IMR-90 (cell line): ENCODE measurements at regions not wholly inside any gene's neighbourhood (a gene's known extent, or its start where the extent isn't known, plus 50 kb on each side); places are given as distances from the start of the nearest gene placed in this dataset.

Experiments
- ATAC-seq: fragments of 200-7000 bp; cut with Tn5 transposase; 2 replicates; pipeline ENCODE4 v1.9.1; 2020; ENCODE audit warnings: low read depth, mild to moderate bottlenecking, moderate library complexity
- BruUV-seq: library from RNA; stranded (reverse); fragments of 400-500 nt; replicated peaks from 2 replicates; lab custom pipeline; 2021; lab: Mats Ljungman, UMichigan
- CTCF ChIA-PET: fragments of 300-600 bp; formaldehyde crosslinking; extraction: SDS; loops from one replicate; lab custom pipeline; 2021; ENCODE audit warnings: antibody characterized with exemption; lab: Yijun Ruan, JAX
- POLR2A ChIA-PET: fragments of 300-600 bp; sonication (Branson Sonifier 250); formaldehyde crosslinking; loops from one replicate; lab custom pipeline; 2022; ENCODE audit warnings: antibody characterized with exemption; ENCODE audit not compliant: unreplicated experiment; lab: Charles Lee
- DNase-seq: peaks from one replicate; pipeline ENCODE4 v3.0.0; 2013
- H2AFZ ChIP-seq: replicated peaks from 2 replicates; pipeline ENCODE3; 2013; ENCODE audit warnings: low read length, mild to moderate bottlenecking; ENCODE audit not compliant: poor library complexity
- H2AK5ac ChIP-seq: 2 replicates; pipeline ENCODE4 v1.6.1; 2013; ENCODE audit warnings: low read depth, low read length, inconsistent platforms
- H2AK9ac ChIP-seq: replicated peaks from 2 replicates; pipeline ENCODE3; 2013; ENCODE audit warnings: mild to moderate bottlenecking, low read depth, low read length, moderate library complexity; ENCODE audit not compliant: poor library complexity
- H2BK120ac ChIP-seq: 2 replicates; pipeline ENCODE4 v1.6.1; 2013; ENCODE audit warnings: low read depth, low read length, inconsistent platforms
- H2BK15ac ChIP-seq: 3 replicates; pipeline ENCODE4 v1.6.1; 2013; ENCODE audit warnings: low read depth, low read length, inconsistent platforms
- H2BK20ac ChIP-seq: 2 replicates; pipeline ENCODE4 v1.6.1; 2013; ENCODE audit warnings: low read depth, mild to moderate bottlenecking, inconsistent platforms, low read length, moderate library complexity
- H2BK5ac ChIP-seq: 2 replicates; pipeline ENCODE4 v1.6.1; 2013; ENCODE audit warnings: mild to moderate bottlenecking, low read depth, low read length, inconsistent platforms; ENCODE audit not compliant: poor library complexity, severe bottlenecking
- H3K14ac ChIP-seq: replicated peaks from 2 replicates; pipeline ENCODE4 v1.6.1; 2013; ENCODE audit warnings: low read depth, low read length, inconsistent platforms
- H3K18ac ChIP-seq: 2 replicates; pipeline ENCODE4 v1.6.1; 2013; ENCODE audit warnings: low read depth, low read length, control low read depth
- H3K23ac ChIP-seq: 2 replicates; pipeline ENCODE4 v1.6.1; 2013; ENCODE audit warnings: low read depth, low read length, inconsistent platforms
- H3K27ac ChIP-seq: 2 replicates; pipeline ENCODE4 v1.5.1; 2013; ENCODE audit warnings: mild to moderate bottlenecking, control low read depth, low read length; ENCODE audit not compliant: insufficient read depth
- H3K27me3 ChIP-seq: 2 replicates; pipeline ENCODE4 v1.6.1; 2013; ENCODE audit warnings: low read length; ENCODE audit not compliant: control insufficient read depth, insufficient read depth
- H3K36me3 ChIP-seq: 2 replicates; pipeline ENCODE4 v1.6.1; 2013; ENCODE audit warnings: low read length, mixed read lengths; ENCODE audit not compliant: control insufficient read depth, insufficient read depth
- H3K4ac ChIP-seq: 2 replicates; pipeline ENCODE4 v1.6.1; 2013; ENCODE audit warnings: low read depth, low read length, inconsistent platforms
- H3K4me1 ChIP-seq: 2 replicates; pipeline ENCODE4 v1.6.1; 2013; ENCODE audit warnings: low read length, mixed read lengths; ENCODE audit not compliant: control insufficient read depth, insufficient read depth
- H3K4me2 ChIP-seq: 2 replicates; pipeline ENCODE4 v1.6.1; 2013; ENCODE audit warnings: low read depth, mild to moderate bottlenecking, control low read depth, low read length, moderate library complexity
- H3K4me3 ChIP-seq: 2 replicates; pipeline ENCODE4 v1.5.1; 2013; ENCODE audit warnings: low read depth, mild to moderate bottlenecking, control low read depth, low read length, moderate library complexity; ENCODE audit not compliant: insufficient read depth
- H3K56ac ChIP-seq: 2 replicates; pipeline ENCODE4 v1.6.1; 2013; ENCODE audit warnings: low read length, inconsistent platforms; ENCODE audit not compliant: insufficient read depth; ENCODE audit errors: extremely low read depth
- H3K79me1 ChIP-seq, 2 experiments: 2 replicates each; pipeline ENCODE4 v1.6.1; 2013; ENCODE audit warnings: low read length in 2 of 2, inconsistent platforms in 1 of 2, low read depth in 1 of 2
- H3K9ac ChIP-seq: 2 replicates; pipeline ENCODE4 v1.6.1; 2013; ENCODE audit warnings: low read depth, low read length, control low read depth
- H3K9me1 ChIP-seq: 2 replicates; pipeline ENCODE4 v1.6.1; 2013; ENCODE audit warnings: low read length, inconsistent platforms; ENCODE audit not compliant: insufficient read depth
- H3K9me3 ChIP-seq: 2 replicates; pipeline ENCODE4 v1.6.1; 2013; ENCODE audit warnings: low read length; ENCODE audit not compliant: control insufficient read depth, insufficient read depth
- H4K20me1 ChIP-seq: 2 replicates; pipeline ENCODE4 v1.6.1; 2013; ENCODE audit warnings: low read length, inconsistent platforms; ENCODE audit not compliant: insufficient read depth
- H4K5ac ChIP-seq: 2 replicates; pipeline ENCODE4 v1.6.1; 2013; ENCODE audit warnings: mild to moderate bottlenecking, low read depth, low read length, control low read depth
- H4K8ac ChIP-seq, 2 experiments: 2 replicates each; pipeline ENCODE4 v1.6.1; 2013; ENCODE audit warnings: low read depth in 2 of 2, low read length in 2 of 2, control low read depth in 1 of 2, inconsistent platforms in 1 of 2
- H4K91ac ChIP-seq: 2 replicates; pipeline ENCODE4 v1.6.1; 2013; ENCODE audit warnings: low read depth, low read length, inconsistent platforms; ENCODE audit not compliant: insufficient read depth
- ELK1 ChIP-seq: fragments of 150-350 bp; IDR thresholded peaks from 2 replicates; pipeline ENCODE4 v1.6.1; 2016; ENCODE audit warnings: low read depth, mild to moderate bottlenecking, low read length, moderate library complexity, borderline replicate concordance
- MAFK ChIP-seq: IDR thresholded peaks from 2 replicates; pipeline ENCODE4 v1.6.1; 2012; ENCODE audit warnings: low read depth, low read length, improper control_type of control experiment
- MXI1 ChIP-seq: IDR thresholded peaks from 2 replicates; pipeline ENCODE4 v1.6.1; 2012; ENCODE audit warnings: low read depth, mild to moderate bottlenecking, low read length, moderate library complexity, borderline replicate concordance
- POLR2A ChIP-seq: IDR thresholded peaks from 2 replicates; pipeline ENCODE4 v1.6.1; 2012; ENCODE audit warnings: mild to moderate bottlenecking, low read depth, low read length
- RAD21 ChIP-seq: IDR thresholded peaks from 2 replicates; pipeline ENCODE4 v1.6.1; 2012; ENCODE audit warnings: low read length, improper control_type of control experiment
- RFX5 ChIP-seq: IDR thresholded peaks from 2 replicates; pipeline ENCODE4 v1.8.0; 2012; ENCODE audit warnings: low read depth, mild to moderate bottlenecking, low read length, moderate library complexity
- SMC3 ChIP-seq: fragments of 150-350 bp; IDR thresholded peaks from 2 replicates; pipeline ENCODE4 v1.6.1; 2016; ENCODE audit warnings: low read depth, mild to moderate bottlenecking, antibody characterized with exemption, low read length, moderate library complexity
- USF2 ChIP-seq: fragments of 150-350 bp; IDR thresholded peaks from 2 replicates; pipeline ENCODE4 v1.6.1; 2017; ENCODE audit warnings: mild to moderate bottlenecking, antibody characterized with exemption, low read length, low read depth
- dilution Hi-C: fragments of 300-500 bp; cut with HindIII; formaldehyde crosslinking; loops from one replicate; pipeline ENCODE4 v1.14.3; 2018; ENCODE audit warnings: low sequenced_read_pairs; ENCODE audit not compliant: unreplicated experiment
- in situ Hi-C: fragments of 300-500 bp; cut with MboI; formaldehyde crosslinking; loops from 3 replicates; pipeline ENCODE4 v1.14.3; 2019; ENCODE audit warnings: low sequenced_read_pairs, inconsistent platforms, mixed read lengths
- intact Hi-C: fragments of 100-400 bp; cut with micrococcal nuclease; formaldehyde crosslinking; loops from 2 replicates; pipeline ENCODE4 v1.10.0; 2022

GRCh38 chr5:82644229-82644628 lies 366.1 kb upstream of the RPS23 start:
- Histone ChIP-seq H3K9ac (no peak overlapping the region), H2BK15ac (no peak overlapping the region), H3K4me1 (0 out of 2 replicates have a peak, but pooled peaks cover under 1% of the 10 kb centered on the region), H4K91ac (no peak overlapping the region), H3K23ac (no peak overlapping the region), H3K14ac (no peak overlapping the region), H3K9me3 (no peaks in the 10 kb centered on the region), H3K18ac (no peak overlapping the region), H3K4me2 (no peak overlapping the region), H4K8ac (no peak overlapping the region), H2AK5ac (no peak overlapping the region), H3K27ac (no peak overlapping the region), H4K20me1 (no peaks in the 10 kb centered on the region), H3K56ac (no peak overlapping the region), H2AK9ac (no peak overlapping the region), H2BK20ac (no peak overlapping the region), H3K4me3 (no peak overlapping the region), H4K5ac (no peak overlapping the region), H2BK5ac (no peak overlapping the region), H3K9me1 (no peaks in the 10 kb centered on the region), H3K79me1 (no peaks in the 10 kb centered on the region), H3K36me3 (no peaks in the 10 kb centered on the region), H3K27me3 (no peaks in the 10 kb centered on the region; the same call in 1 of the 2 replicates), H3K4ac (no peak overlapping the region), H2BK120ac (no peak overlapping the region), H2AFZ (no peak overlapping the region)
- BruUV-seq: no TSS peak
- intact Hi-C loops: loop anchor here (5.0 kb wide), 2 partner anchors 332 to 433 kb away; partner anchors contain the start of genes TMEM167A and XRCC4
- TF ChIP-seq RFX5 (no peak), USF2 (no peak), SMC3 (no peak), ELK1 (no peak), MAFK (0 out of 2 replicates have a peak, but pooled peaks have one; percentile 35), MXI1 (no peak), POLR2A (no peak), RAD21 (no peak)
- CTCF ChIA-PET: no interaction called here
- POLR2A ChIA-PET: no interaction called here
- ATAC-seq (no peak), DNase-seq (no peak)
- dilution Hi-C loops: no loop called here
- in situ Hi-C loops: loop anchor here (10.0 to 25.0 kb wide), 3 partner anchors 279 to 911 kb away; no protein-coding TSS in a partner anchor
